Activated T-cell treated with anti-CD3 and anti-CD28 coated beads for 24 hours (primary cell): ENCODE measurements at regions not wholly inside any gene's neighbourhood (a gene's known extent, or its start where the extent isn't known, plus 50 kb on each side); places are given as distances from the start of the nearest gene placed in this dataset.

Experiments
- DNase-seq: peaks from one replicate; pipeline ENCODE4 v3.0.0-alpha.2; 2020; ENCODE audit warnings: low read depth

GRCh38 chr16:79297805-79298204 is 302.7 kb downstream of the MAF start:
- no peak for DNase-seq

- DNase-seq, result no peak
Observed at GRCh38 chr16:79297296-79297695, 303.2 kb downstream of the MAF start.

- DNase-seq, result no peak
Observed at GRCh38 chr16:79296491-79296890, 304.0 kb downstream of the MAF start.

GRCh38 chr16:79295746-79296145 is 304.8 kb downstream of the MAF start:
- no peak for DNase-seq

- no peak for DNase-seq
Observed at GRCh38 chr16:79295162-79295561, 305.4 kb downstream of the MAF start.

GRCh38 chr16:79294568-79294967 is 306.0 kb downstream of the MAF start:
- no peak for DNase-seq

GRCh38 chr16:79293836-79294460 is 306.6 kb downstream of the MAF start:
- DNase-seq, result no peak

- DNase-seq, result no peak
Observed at GRCh38 chr16:79288066-79288465, 312.5 kb downstream of the MAF start.

- DNase-seq, result no peak
Observed at GRCh38 chr16:79287424-79287917, 313.1 kb downstream of the MAF start.

- DNase-seq, result no peak
Observed at GRCh38 chr16:79286646-79287423, 313.7 kb downstream of the MAF start.

- DNase-seq, result no peak
Observed at GRCh38 chr16:79284766-79285165, 315.8 kb downstream of the MAF start.

GRCh38 chr16:79283578-79283977 is 317.0 kb downstream of the MAF start:
- no peak for DNase-seq

GRCh38 chr16:79282806-79283205 is 317.7 kb downstream of the MAF start:
- no peak for DNase-seq

GRCh38 chr16:79278506-79278905 is 322.0 kb downstream of the MAF start:
- DNase-seq, result peak; percentile 57

GRCh38 chr16:79276501-79276900 is 324.0 kb downstream of the MAF start:
- DNase-seq, result no peak

- no peak for DNase-seq
Observed at GRCh38 chr16:79274264-79274663, 326.3 kb downstream of the MAF start.

GRCh38 chr16:79272141-79272577 is 328.4 kb downstream of the MAF start:
- peak; percentile 48 for DNase-seq

GRCh38 chr16:79271583-79271982 is 329.0 kb downstream of the MAF start:
- DNase-seq, result no peak

GRCh38 chr16:79270011-79270410 is 330.5 kb downstream of the MAF start:
- DNase-seq, result no peak

- peak; percentile 68 for DNase-seq
Observed at GRCh38 chr16:79269211-79269863, 331.2 kb downstream of the MAF start.

- DNase-seq, result no peak
Observed at GRCh38 chr16:79267781-79268180, 332.8 kb downstream of the MAF start.

GRCh38 chr16:79267146-79267545 is 333.4 kb downstream of the MAF start:
- DNase-seq, result no peak

GRCh38 chr16:79265701-79266100 is 334.8 kb downstream of the MAF start:
- no peak for DNase-seq
